NCI-H2107 treated with DMSO at 0.1 percent for 48 hours (cell line): ENCODE measurements at regions not wholly inside any gene's neighbourhood (a gene's known extent, or its start where the extent isn't known, plus 50 kb on each side); places are given as distances from the start of the nearest gene placed in this dataset.
A peak's percentile ranks its signal among the peaks of the same experiment; 100 is the strongest.

Experiments used
- DNase-seq: peaks from one replicate; lab custom pipeline; 2025; ENCODE audit not compliant: unreplicated experiment; lab: John Stamatoyannopoulos, UW

DNA sequence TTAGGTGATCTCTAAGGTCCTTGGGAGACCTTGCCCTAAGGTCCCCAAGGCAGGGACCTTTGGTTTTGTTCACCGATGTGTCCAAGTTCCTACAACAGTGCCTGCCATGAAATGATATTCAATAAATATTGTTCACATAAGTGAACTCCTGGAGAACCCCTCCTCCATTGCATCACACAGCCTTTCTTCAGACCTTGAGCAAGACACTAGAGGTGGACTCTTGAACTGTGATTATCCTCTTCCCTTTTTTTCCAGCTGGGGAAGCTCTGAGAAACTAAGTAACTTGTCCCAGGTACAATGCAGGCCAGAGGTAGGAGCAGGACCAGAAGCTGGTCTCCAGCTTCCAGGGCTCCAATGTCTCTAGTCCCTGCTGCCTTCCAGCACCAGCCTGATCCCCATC, 76.6 kb upstream of the LMO1 start:
- no peak for DNase-seq

DNA sequence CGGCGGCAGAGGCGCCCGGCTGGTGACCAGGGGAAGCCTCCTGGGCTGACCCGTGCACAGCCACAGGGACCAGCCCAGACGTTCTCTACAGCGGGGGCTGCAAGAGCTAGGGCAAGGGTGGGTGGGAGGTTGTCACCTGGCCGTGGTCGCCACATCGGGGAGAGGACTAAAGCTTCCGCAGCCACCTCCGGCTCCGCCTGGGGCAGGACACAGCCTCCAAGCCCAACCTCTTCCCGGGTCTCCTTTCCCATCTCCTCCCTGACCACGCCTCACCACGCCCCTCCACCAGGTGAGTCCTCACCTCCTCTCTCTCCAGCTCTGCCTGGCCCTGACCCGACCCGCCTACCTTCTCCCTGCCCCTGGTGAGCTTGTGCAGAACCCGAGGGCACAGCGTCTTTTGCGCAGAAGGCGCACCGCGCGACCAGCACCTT, 75.9 kb upstream of the LMO1 start:
- no peak for DNase-seq

DNA sequence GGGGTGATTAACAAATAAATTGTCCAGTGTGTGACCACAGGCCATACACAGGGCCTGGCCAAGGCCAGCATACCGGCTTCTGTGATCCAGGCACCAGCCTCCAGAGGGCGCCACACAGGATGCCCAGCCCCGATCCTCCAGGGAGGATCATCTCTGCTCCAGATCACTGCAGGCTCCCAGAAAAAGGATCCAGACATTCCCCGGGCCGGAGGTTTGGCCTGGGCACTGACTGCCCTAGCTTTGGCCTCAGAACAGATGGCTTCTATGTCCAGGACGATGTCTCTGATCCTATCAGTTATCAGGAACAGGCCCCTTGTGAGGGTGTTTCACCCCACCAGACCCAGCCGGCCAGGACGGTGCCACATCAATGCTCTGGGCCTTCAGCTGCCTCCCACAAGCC, 74.5 kb upstream of the LMO1 start:
- no peak for DNase-seq

DNA sequence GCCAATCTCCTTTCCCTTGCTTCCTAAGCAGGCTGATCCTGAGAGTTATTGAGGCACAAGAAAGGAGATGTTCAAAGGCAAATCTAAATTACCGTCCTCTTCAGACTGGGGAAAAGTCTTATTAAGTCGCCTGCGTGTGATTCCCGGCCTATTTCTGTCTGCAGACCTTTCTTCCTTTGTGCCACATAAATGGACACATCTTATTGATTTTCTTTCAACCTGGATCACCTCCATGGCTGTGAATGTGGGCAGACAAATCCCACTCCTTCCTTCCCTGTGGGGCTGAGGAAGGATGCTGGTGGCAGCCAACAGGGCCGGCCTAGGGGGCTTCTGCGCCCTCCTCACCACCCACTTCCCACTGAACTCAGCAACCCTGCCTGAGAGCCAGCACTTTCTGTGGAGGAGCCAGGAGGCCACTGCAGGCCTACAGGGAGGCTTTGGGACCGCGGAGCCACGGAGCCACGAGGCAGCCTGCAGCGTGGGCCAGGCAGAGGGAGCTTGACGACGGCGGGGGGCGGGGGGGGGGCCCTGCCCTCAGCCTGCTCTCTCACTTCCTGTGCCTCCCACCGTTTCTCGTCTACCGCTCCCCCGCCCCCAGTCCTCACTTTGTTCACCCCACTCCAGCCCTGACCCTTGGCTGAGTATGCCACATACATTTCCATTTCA, 73.6 kb upstream of the LMO1 start:
- DNase-seq, result no peak

DNA sequence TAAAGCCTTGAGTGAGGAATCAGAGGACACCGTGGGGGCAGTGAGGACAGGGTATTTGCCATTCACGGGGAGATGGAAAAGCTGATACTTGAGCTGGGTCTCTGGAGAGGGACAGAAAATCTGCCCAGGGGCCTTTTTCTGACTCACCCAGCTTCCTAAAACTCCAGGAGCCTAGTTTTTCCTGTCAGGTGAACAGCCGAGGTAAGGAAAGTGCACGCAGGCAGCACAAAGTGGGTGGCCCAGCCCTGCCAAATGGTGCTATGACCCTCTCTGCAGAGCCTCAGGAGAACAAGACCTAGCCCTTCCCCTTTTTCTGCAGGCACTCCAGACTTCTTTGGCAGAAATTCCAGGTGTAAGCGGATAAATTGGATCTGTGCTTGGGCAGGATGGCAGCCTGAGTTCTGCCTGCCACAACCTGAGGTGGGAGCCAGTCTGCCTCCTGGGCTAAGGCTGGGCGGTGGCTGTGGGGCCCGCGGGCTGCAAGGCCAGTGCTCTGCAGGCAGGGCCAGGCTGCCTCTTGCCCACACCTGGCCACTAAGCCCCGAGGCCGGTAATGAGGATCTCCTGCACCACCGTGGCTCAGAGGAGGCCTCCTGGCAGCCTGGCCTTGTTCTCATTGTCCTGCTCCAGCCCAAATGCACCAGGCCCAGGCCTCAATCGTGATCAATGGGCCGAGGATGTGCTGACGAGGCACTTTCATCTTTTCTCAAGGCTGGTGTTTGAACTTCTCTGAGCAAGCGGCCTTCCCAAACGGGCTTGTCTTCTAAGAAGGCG, 72.9 kb upstream of the LMO1 start:
- DNase-seq, result no peak

DNA sequence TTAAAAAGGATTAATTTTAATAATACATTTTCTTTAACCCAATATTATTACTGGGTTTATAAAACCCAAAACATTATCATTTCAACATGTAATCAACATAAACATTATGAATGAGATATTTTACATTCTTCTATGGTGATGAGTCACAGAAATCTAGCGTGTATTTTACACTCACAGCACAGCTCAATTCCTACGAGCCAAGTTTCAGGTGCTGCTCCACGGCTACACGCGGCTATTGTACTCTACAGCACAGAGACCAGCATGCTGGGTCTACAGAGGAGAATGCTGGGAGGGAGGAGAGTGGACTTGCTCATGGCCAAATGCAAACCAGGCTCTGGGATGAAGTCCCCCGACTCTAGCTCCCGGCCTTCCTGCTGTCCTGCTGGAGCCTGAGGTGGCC, 72.0 kb upstream of the LMO1 start:
- no peak for DNase-seq

DNA sequence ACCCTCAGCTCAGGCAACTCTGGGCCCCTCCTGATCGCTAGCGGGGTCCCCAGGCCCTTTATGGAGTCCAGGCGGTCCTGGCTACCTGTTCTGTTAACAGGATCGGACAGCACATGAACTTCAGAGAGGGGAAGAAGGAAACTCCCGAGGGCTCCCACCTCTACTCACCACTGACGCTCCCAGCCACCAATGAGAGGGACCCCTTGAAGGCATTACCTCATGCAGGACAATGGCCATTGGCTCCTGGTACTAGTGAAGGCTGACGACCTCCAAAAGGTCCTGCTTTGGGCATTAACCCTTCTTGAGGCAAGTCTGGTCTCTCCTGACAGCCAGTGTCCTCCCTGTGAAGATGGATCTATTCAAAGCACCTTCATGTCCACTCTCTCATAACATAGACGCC, 71.5 kb upstream of the LMO1 start:
- DNase-seq, result no peak

DNA sequence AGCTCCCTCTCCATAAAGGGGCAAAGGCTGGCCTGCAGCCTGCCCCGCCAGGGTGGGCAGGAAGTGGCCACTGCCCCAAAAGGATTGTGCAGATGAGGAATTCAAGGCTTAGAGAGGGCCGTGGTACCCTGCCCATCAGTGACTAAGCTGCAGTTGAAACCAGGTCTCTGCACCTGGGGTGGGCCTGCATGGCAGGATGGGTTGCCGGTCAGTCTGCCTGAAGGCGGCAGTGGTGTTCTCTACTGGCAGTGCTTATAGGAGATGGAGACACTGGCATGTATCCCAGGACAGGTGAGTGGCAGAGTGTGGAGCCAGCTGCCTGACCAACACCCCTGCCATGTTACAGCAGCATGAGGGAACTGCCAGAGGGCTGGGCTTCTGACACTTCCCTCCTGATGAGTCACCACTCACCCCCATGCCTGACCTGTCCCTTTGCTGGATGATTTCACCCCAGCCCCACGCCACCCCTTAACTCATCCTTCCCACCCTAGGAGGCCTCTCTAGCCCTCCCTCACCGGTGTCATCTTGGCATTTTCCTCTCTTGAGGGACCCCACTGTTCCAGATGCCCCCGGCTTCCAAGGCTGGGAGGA, 70.2 kb upstream of the LMO1 start:
- no peak for DNase-seq

DNA sequence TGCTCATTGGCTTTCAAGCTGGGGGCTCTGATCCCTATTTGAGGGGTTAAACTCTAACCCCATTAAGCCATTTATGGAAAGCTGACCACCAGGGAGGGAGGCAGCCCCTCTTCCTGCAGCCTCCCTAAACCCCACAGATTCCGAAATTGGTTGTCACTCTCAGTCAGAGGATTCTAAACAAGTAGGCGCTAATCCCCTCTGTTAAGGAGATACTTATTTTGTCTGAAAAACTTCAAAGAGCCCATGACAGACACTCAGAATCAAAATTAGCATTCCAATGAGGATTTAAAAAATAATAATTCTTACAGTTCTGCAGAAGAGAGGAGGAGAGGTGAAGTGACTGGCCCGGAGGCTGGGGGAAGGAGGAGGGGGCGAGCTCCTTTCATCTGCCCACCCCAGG, 69.7 kb upstream of the LMO1 start:
- DNase-seq, result no peak

DNA sequence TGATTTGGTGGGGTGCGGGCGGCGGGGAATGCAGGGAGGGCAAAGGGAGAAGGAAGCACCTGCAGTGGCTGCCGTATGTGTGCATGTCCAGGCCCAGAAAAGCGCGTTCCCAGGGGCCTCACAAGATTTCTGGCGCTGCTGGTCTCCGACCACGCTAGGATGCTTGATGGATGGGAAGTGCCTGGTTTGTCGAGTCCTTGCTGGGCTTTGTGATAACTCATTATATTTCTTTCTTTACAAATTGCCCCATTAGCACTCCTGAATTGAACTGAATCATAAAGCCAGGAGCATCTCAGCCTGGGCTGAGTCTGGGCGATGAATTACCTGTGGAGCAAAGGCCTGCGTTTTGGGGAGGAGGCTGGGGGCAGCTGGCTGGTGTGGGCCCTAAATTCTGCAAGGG, 69.2 kb upstream of the LMO1 start:
- no peak for DNase-seq

DNA sequence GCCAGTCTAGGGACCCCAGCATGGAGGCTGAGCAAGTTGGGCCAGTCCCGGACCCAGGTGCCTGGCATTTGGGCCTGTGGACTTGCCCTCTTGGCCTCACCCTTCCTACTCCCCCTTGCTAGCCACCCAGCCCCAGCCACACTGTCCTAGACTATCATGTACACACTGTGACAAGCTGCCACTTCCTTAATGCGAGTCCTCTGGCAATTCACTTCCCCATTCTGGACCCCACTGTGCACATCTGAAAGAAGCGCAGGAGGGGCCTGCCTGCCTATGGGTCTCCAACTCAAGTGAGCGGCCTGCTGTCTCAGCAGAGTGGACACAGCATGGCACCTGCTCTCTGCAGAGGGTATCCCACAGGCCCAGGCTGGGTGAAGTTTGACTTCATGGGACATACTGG, 68.5 kb upstream of the LMO1 start:
- no peak for DNase-seq

DNA sequence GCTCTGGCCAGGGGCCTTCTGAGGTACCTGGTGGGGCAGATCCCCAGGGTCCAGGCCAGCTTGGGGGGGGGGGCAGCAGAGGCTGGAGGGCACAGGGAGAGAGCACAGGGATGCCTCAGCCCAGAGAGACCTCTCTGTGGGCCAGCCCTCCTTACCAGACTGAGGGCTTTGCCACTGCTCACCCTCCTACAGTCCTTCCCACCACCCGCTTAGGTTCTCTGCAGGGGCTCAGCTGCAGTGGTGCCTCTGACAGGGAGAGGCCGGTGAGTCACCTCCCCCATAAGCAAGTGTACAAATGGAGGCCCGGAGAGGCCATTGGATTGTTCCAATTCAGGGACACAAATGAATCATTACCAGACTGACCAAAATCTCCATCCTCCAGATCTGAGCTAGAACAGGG, 68.1 kb upstream of the LMO1 start:
- no peak for DNase-seq

DNA sequence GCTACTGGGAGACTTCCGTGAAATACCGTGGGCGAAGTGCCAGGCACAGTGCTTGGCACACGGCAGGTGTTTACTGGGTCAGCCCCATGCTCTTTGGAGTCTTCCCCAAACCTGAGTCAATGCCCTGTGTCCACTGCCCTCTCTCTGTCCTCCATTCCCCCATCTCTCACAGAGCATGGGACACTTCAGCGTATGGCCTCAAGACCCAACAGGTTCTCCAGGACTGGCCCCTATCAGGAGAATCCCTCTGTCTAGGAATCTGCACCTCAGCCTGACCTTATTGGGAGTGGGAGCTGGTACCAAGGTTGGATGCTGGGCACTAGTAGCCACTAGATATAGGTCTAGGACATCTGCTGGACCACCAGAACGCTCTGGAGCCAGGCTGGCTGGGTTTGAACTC, 67.2 kb upstream of the LMO1 start:
- no peak for DNase-seq

DNA sequence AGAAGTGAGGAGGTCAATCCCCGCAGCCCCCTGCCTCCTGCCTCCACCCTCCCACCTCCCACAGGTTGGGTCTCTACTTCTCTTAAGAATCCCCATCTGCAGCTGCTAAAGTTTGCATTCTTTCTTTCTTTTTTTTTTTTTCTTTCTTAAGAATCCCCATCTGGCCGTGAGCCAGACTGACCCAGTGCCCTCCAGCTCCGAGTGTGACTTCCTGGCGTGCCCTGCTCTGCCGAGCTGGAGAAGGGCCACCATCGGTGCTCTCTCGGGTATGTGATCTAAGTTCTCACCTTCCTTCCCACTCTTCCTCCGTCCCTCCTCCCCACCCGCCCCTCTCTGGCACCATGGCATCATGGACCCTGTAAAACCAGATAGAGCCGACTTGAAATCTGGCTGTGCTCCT, 66.7 kb upstream of the LMO1 start:
- no peak for DNase-seq

DNA sequence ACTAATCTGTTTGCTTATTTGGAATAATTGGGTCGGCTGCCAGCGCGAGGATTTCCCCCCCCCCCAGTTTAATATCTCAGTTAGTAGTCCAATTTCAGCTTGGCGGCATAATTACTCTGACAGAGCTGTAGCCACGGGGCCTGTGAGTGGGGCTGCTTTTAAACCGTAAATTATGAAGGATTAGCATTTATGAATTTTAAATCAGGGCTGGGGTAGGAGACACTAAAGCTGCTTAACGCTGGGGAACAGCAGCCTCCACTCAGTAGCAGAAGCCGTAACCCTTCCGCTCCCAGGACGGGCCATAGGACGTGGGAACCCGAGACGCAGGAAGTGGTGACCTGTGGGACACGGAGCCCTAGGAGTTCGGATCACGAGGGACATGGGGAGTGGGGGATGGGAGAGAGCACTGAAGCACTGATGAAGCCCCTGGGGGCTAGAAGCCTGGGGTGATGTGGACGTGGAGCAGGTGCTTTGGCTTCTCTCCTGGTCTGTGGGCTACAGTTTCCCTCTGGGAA, 66.2 kb upstream of the LMO1 start:
- peak; percentile 12 for DNase-seq

DNA sequence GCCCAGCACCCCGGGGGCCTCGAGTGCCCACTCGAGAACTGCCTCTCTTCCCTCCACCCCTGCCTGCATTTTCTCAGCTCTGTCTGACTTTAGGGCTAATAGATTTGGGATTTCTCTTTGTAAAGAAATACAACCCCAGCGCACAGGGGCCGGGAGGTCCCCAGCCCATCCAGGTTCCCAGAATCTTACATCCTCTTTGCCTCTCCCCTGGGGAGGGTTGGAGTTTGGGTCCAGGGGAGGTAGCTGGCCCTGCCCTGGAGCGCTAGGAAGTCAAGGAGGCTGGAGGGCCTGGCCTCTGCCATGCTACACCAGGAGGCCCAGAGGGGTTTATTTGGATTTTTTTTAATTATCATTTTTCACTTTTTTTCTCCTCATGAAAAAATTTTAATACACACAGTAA, 65.7 kb upstream of the LMO1 start:
- no peak for DNase-seq

DNA sequence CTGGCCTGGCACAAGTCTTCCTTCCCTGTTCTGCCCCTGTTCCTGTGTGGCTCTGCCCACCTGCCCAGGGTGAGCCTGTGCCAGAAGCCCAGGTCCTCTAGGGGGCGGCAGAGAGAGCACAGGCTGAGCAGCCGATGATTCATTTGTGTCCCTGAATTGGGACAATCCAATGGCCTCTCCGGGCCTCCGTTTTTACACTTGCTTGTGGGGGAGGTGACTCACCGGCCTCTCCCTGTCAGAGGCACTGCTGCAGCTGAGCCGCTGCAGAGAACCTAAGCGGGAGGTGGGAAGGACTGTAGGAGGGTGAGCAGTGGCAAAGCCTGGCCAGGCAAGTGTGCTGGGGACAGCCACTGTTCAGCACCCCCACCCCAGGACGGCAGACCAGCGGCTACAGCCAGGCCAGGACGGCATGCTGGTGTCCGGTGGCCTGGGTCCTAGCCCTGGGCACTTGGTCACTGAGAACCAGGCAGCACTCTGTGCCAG, 65.2 kb upstream of the LMO1 start:
- peak; percentile 37 for DNase-seq

DNA sequence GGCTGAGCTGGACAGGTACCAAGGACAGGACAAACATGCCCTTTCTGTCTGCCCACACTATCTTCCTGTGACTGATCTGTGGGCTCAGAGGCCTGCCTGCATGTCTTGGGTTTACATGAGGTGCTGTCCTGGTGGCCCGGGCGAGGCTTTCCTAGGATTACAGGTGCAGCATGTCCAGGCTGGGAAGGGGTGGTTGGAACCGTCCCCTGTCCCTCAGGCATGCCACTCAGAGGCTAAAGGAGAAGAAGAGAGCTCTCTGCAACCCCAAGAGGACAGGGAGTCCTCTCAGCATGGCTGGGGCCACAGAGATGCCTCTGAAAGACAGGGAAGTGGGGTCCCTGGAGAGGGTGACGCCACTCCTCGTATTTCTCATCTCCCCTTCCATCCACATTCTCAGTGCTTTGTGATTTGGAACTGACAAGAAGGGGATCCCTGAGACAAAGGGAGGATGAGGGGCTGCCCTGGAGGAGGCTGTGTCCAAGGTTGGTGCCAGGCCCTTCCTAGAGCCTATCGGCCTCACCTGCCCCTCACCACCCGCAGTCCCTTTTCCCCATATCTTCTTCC, 64.6 kb upstream of the LMO1 start:
- DNase-seq, result no peak

DNA sequence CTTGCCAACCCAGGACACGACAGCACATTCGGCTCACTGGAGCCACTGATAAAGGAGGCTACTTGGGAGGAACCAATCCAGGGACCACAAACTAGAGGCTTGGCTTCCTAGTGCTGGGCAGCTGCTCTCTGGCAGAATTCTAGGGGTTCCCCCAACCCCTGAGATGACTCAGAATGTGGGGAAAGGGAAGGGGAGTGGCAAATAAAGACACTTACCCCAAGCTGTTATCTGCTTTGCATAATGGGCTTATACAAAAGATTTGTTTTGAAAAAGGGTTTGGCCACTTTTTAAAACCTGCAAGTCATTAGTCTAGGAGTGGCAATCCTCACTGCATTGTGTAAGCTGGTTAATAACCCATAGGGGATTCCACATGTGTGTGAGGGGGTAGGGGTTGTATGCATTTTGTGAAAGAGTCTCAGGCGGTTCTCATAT, 64.1 kb upstream of the LMO1 start:
- DNase-seq, result no peak

DNA sequence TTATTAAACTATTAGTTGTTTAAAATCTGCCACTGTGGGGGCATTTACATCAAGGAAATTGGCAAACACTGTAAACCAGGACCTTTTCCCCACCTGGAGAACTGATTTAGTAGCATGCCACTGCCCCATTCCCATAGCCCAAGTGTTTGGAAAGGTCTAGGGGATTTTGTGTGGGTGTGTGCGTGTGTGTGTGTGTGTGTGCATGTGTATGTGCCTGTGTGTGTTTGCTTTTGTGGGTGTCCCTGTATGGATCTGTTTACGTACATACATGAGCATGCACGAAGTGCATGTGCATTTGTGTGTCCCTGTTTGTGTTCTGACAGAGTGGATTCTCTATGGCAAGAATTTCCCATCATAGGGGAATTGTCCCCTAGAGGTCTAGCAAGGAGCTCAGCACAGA, 62.7 kb upstream of the LMO1 start:
- DNase-seq, result no peak

DNA sequence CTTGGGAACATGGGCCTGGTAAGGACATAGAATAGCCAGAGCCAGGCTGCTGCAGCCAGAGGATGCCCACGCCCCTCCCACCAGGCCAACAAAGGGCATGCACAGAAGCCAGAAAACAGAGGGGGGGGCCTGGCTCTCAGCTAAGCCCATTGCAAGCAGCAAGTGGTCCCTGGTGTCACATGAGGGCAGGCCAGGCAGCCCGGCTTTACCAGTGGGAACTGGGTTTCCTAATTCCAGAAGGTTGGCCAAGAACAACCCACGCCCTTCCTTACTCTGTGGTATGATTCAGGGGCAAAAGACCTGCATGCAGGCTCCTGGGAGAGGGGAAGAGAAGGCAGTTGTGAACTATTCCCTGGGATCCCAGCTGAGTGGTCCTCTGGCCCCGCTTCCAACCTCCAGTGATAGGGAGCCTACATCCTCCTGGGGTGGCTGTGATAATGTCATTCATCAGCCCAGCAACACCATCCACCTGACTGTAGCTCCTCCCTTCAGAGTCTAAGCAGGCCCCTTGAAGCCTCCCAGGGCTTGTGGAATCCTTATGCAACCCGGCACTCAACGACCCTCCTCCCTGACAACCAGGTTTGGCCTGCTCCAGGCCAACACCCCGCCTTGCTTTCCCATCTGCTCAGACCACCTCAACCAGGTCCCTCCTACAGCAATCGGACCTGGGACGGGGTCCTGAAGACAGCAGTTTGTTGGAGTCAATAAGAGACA, 62.1 kb upstream of the LMO1 start:
- no peak for DNase-seq
